HG03139 (cell line): ENCODE measurements at regions not wholly inside any gene's neighbourhood (a gene's known extent, or its start where the extent isn't known, plus 50 kb on each side); places are given as distances from the start of the nearest gene placed in this dataset.
"Not testable (repeated sequence)": the region's sequence is repeated elsewhere in the genome, so short reads cannot be mapped to it uniquely, and the experiment has no call there.

Experiments used
- ATAC-seq: cut with Tn5 transposase; IDR thresholded peaks from one replicate; pipeline ENCODE4 v1.9.1; 2021; ENCODE audit not compliant: unreplicated experiment

- no peak for ATAC-seq
Observed at GRCh38 chr4:124947622-124948265, 235.2 kb upstream of the ANKRD50 start.

GRCh38 chr4:124946696-124947095 is 234.2 kb upstream of the ANKRD50 start:
- ATAC-seq: no peak

GRCh38 chr4:124945422-124945821 is 232.9 kb upstream of the ANKRD50 start:
- no peak for ATAC-seq

GRCh38 chr4:124943938-124944337 is 231.4 kb upstream of the ANKRD50 start:
- no peak for ATAC-seq

- ATAC-seq: no peak
Observed at GRCh38 chr4:124943145-124943889, 230.8 kb upstream of the ANKRD50 start.

- ATAC-seq: no peak
Observed at GRCh38 chr4:124941267-124941666, 228.7 kb upstream of the ANKRD50 start.

- ATAC-seq: no peak
Observed at GRCh38 chr4:124940387-124940786, 227.9 kb upstream of the ANKRD50 start.

GRCh38 chr4:124939908-124940307 is 227.4 kb upstream of the ANKRD50 start:
- no peak for ATAC-seq

- ATAC-seq: no peak
Observed at GRCh38 chr4:124938836-124939235, 226.3 kb upstream of the ANKRD50 start.

- ATAC-seq: no peak
Observed at GRCh38 chr4:124937993-124938392, 225.5 kb upstream of the ANKRD50 start.

- no peak for ATAC-seq
Observed at GRCh38 chr4:124936427-124936826, 223.9 kb upstream of the ANKRD50 start.

- no peak for ATAC-seq
Observed at GRCh38 chr4:124934916-124935315, 222.4 kb upstream of the ANKRD50 start.

- ATAC-seq: no peak
Observed at GRCh38 chr4:124933521-124933920, 221.0 kb upstream of the ANKRD50 start.

GRCh38 chr4:124932447-124932846 is 219.9 kb upstream of the ANKRD50 start:
- ATAC-seq: no peak

- ATAC-seq: no peak
Observed at GRCh38 chr4:124931050-124931449, 218.5 kb upstream of the ANKRD50 start.

- not testable (repeated sequence) for ATAC-seq
Observed at GRCh38 chr4:124922748-124923147, 210.2 kb upstream of the ANKRD50 start.

GRCh38 chr4:124918559-124919122 is 206.1 kb upstream of the ANKRD50 start:
- ATAC-seq: no peak

- no peak for ATAC-seq
Observed at GRCh38 chr4:124915073-124915472, 202.5 kb upstream of the ANKRD50 start.

GRCh38 chr4:124913237-124913636 is 200.7 kb upstream of the ANKRD50 start:
- no peak for ATAC-seq

GRCh38 chr4:124910327-124910726 is 197.8 kb upstream of the ANKRD50 start:
- no peak for ATAC-seq

GRCh38 chr4:124907881-124908280 is 195.3 kb upstream of the ANKRD50 start:
- ATAC-seq: no peak

GRCh38 chr4:124905441-124905840 is 192.9 kb upstream of the ANKRD50 start:
- ATAC-seq: no peak
